Pancreas (tissue), 10 donors: ENCODE measurements at regions not wholly inside any gene's neighbourhood (a gene's known extent, or its start where the extent isn't known, plus 50 kb on each side); places are given as distances from the start of the nearest gene placed in this dataset.
A peak's percentile ranks its signal among the peaks of the same experiment; 100 is the strongest.

Source experiments
- ATAC-seq, 4 donors: fragments of 200-7000 bp; cut with Tn5 transposase; one replicate each; pipeline versions ENCODE4 v1.8.0 to v1.9.1; 2020; ENCODE audit warnings: mild to moderate bottlenecking in 4 of 4, moderate library complexity in 4 of 4
- DNase-seq, 6 donors: peaks; one replicate each; pipeline ENCODE4 v3.0.0-alpha.2; 2020
- FAIRE-seq: peaks from 2 replicates; lab custom pipeline; 2012; peaks lifted over from hg19 to GRCh38; lab: Jason Lieb, UNC
- H3K27ac ChIP-seq, 4 donors: fragments of 200-600 bp; sonication (generic); 1 replicate in 3 of 4; 2 replicates in 1 of 4; pipeline versions ENCODE4 v1.5.0 to v1.8.0; 2020
- H3K27me3 ChIP-seq, 4 donors: fragments of 200-600 bp; one replicate each; pipeline ENCODE4 v1.8.0; 2021
- H3K36me3 ChIP-seq, 3 donors: fragments of 200-600 bp; sonication (generic) in 1 of 3; one replicate each; pipeline versions ENCODE4 v1.5.0 to v1.8.0; 2020 to 2021
- H3K4me1 ChIP-seq, 3 donors: fragments of 200-600 bp; one replicate each; pipeline ENCODE4 v1.8.0; 2021
- H3K4me3 ChIP-seq, 4 donors: fragments of 200-600 bp; sonication (generic) in 2 of 4; one replicate each; pipeline versions ENCODE4 v1.5.0 to v1.8.0; 2020 to 2021
- H3K9me3 ChIP-seq, 4 donors: fragments of 200-600 bp; one replicate each; pipeline ENCODE4 v1.8.0; 2021
- CTCF ChIP-seq, 4 donors: fragments of 200-600 bp; sonication (generic) in 3 of 4; IDR thresholded peaks; one replicate each; pipeline versions ENCODE4 v1.5.0 to v1.8.0; 2021; ENCODE audit warnings: antibody characterized with exemption in 4 of 4
- WGBS, 2 donors: extraction: QIAGEN DNeasy Blood & Tissue Kit; methylation state at CpG; one replicate each; pipeline ENCODE4 v1.1.7; 2013; 5-methylcytosine and 5-hydroxymethylcytosine counted together
- intact Hi-C, 3 donors: fragments of 100-400 bp; cut with DNase I; formaldehyde crosslinking; loops; one replicate each; pipeline versions ENCODE4 v1.11.1 to v1.14.2; 2022
- donor health status: healthy with polysubstance abuse.
- donor health status: DM: no; HTN: no; CAD: no; lungs with moderate emphysema.
- donor health status: DM: no; HTN: no; CAD: no.
- donor health status: control.
- donor health status: control.
- donor health status: Bipolar disorder and iron deficiency.
- donor health status: DM: yes; HTN: yes; CAD: no.
- donor health status: DM: no; HTN: no; CAD: no.
- donor health status: DM: no; HTN: no; CAD: no.
- donor health status: DM: yes; HTN: yes; CAD: no.

DNA sequence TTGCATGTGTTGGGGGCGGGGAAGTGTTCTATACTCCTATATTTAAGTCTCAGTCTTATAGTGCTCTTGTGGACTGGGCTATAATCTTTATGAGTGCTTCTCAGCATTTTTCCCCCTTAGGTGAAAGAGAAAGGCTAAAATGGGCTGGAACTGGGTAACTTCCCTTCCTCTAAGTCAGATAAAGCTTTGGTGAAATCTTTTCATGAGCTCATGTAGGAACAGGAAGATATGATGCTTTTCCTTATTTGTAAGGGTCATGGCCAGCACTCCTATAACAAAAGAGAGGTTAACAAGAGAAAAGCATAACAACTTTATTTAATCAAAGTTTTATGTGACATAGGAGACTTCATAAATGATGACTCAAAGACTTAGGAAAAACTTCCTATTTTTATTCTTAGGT is 841.5 kb downstream of the SLC16A7 start:
- H3K4me1 ChIP-seq, result no peaks in the 10 kb centered on the region
- H3K9me3 ChIP-seq, result no peaks in the 10 kb centered on the region
- no peak overlapping the region for H3K27ac ChIP-seq
- intact Hi-C loops, result no loop called here
- no peaks in the 10 kb centered on the region for H3K27me3 ChIP-seq
- no peak for ATAC-seq
- no peak overlapping the region for H3K4me3 ChIP-seq
- FAIRE-seq, result no peak
- no peaks in the 10 kb centered on the region for H3K36me3 ChIP-seq
- DNase-seq, result no peak
- WGBS, 2 donors, result 81 to 92% methylated on average over 1 of the region's 1 CpG
- no peak for TF ChIP-seq CTCF (IDR thresholded peaks at IDR 0.05)

GRCh38 chr12:60441577-60441976 is 845.7 kb downstream of the SLC16A7 start:
- Histone ChIP-seq H3K36me3 (no peaks in the 10 kb centered on the region), H3K4me3 (no peak overlapping the region), H3K27me3 (no peaks in the 10 kb centered on the region), H3K4me1 (no peaks in the 10 kb centered on the region), H3K9me3 (no peaks in the 10 kb centered on the region), H3K27ac (no peak overlapping the region)
- FAIRE-seq (no peak), DNase-seq (no peak), ATAC-seq (no peak)
- 65 to 76% methylated on average over 4 of the region's 4 CpGs for WGBS, 2 donors
- intact Hi-C loops, result no loop called here
- no peak for TF ChIP-seq CTCF (IDR thresholded peaks at IDR 0.05)

GRCh38 chr12:60451457-60451856 is 855.6 kb downstream of the SLC16A7 start:
- Histone ChIP-seq H3K9me3 (no peaks in the 10 kb centered on the region), H3K27me3 (no peaks in the 10 kb centered on the region), H3K27ac (no peak overlapping the region), H3K4me1 (no peaks in the 10 kb centered on the region), H3K4me3 (no peak overlapping the region), H3K36me3 (no peaks in the 10 kb centered on the region)
- ATAC-seq (peak in 3 of 4 donors; percentile 48 to 67 (median 62)), DNase-seq (no peak), FAIRE-seq (no peak)
- intact Hi-C loops, result no loop called here
- no peak for TF ChIP-seq CTCF (IDR thresholded peaks at IDR 0.05)

DNA sequence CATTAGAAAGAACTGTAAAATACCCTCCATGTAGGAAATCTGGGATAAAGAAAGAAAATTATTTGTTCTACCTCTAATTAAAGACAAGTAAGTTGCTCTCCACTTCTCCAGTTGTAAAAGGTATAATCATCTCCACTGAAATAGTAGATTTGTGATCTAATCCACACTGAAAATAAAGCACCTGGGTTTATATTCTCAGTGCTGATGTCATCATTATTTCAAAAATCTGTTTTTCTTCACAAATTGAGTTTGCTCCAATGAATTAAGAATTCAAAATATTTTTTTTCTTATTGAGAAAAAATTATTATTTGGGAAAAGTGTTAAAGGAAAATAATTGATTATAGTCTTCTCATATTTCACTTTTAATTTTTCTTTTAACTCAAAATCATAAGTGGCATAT is 869.2 kb downstream of the SLC16A7 start:
- intact Hi-C loops, result no loop called here
- H3K9me3 ChIP-seq, result no peaks in the 10 kb centered on the region
- H3K4me3 ChIP-seq, result no peak overlapping the region
- no peaks in the 10 kb centered on the region for H3K27me3 ChIP-seq
- H3K36me3 ChIP-seq, result no peaks in the 10 kb centered on the region
- no peak for TF ChIP-seq CTCF (IDR thresholded peaks at IDR 0.05)
- FAIRE-seq, result no peak
- ATAC-seq, result no peak
- H3K4me1 ChIP-seq, result no peaks in the 10 kb centered on the region
- H3K27ac ChIP-seq, result no peak overlapping the region
- DNase-seq, result no peak

DNA sequence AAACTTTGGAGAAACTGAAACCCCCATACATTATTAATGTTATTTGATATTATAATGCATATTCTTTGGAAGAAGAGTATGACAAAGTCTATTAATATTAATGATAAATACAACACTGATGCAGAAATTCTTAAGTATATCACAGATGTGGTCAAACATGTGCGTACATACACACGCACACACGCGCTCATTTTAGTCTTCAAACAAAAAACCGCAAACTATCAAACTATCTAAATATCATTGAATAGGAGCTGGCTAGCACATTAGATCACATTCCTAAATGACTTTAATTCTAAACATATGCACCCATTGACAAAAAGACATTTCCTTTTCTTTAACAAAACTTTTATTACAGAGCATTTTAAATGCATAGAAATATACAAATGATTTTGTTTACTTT is 872.7 kb downstream of the SLC16A7 start:
- Histone ChIP-seq H3K27me3 (no peaks in the 10 kb centered on the region), H3K4me1 (no peaks in the 10 kb centered on the region), H3K4me3 (no peak overlapping the region), H3K36me3 (no peaks in the 10 kb centered on the region), H3K9me3 (peaks cover 0 to 2% (median 0%) of the 10 kb centered on the region in 4 donors), H3K27ac (no peak overlapping the region)
- no peak for FAIRE-seq
- DNase-seq, result no peak
- 92 to 95% methylated on average over 5 of the region's 5 CpGs for WGBS, 2 donors
- no peak for TF ChIP-seq CTCF (IDR thresholded peaks at IDR 0.05)
- intact Hi-C loops, result no loop called here
- ATAC-seq, result no peak
